22Rv1 (cell line): ENCODE measurements at regions not wholly inside any gene's neighbourhood (a gene's known extent, or its start where the extent isn't known, plus 50 kb on each side); places are given as distances from the start of the nearest gene placed in this dataset.
"Not testable (repeated sequence)": the region's sequence is repeated elsewhere in the genome, so short reads cannot be mapped to it uniquely, and the experiment has no call there.

Experiments used
- ZFX ChIP-seq: fragments of 450-650 bp; IDR thresholded peaks from 2 replicates; pipeline ENCODE4 v1.6.1; 2017; ENCODE audit warnings: antibody characterized with exemption, borderline replicate concordance
- TF ChIP-seq, protein P1 (sequence below): fragments of 450-650 bp; IDR thresholded peaks from 2 replicates; pipeline ENCODE4 v1.5.1; 2017; ENCODE audit warnings: mild to moderate bottlenecking

DNA sequence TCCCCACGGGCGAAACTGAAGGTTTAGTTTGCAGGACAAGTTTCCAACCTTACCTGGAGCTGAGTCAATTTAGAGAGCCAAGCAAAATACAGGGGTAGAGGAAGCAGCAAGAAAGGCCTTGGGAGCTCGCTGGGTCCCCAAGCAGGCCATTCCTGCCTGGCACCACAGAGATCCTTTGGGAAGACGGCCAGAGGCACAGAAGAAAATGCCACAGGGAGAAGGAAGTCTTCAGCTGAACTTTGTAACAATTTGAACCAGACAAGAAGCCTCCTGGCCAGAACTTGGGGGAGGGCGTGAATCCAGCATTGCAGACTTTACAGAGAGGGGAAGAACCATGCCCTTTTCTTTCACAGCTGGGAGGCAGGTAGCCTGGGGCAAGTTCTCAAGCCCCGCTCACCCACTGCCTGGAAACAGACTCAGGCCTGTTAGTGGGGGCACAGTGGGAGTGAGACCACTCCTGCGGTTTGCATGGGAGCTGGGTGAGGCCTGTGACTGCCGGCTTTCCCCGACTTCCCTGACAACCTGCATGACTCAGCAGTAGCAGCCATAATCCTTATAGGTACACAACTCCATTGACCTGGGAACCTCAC lies 259.4 kb downstream of the SETD4 start:
- TF ChIP-seq, protein P1, sequence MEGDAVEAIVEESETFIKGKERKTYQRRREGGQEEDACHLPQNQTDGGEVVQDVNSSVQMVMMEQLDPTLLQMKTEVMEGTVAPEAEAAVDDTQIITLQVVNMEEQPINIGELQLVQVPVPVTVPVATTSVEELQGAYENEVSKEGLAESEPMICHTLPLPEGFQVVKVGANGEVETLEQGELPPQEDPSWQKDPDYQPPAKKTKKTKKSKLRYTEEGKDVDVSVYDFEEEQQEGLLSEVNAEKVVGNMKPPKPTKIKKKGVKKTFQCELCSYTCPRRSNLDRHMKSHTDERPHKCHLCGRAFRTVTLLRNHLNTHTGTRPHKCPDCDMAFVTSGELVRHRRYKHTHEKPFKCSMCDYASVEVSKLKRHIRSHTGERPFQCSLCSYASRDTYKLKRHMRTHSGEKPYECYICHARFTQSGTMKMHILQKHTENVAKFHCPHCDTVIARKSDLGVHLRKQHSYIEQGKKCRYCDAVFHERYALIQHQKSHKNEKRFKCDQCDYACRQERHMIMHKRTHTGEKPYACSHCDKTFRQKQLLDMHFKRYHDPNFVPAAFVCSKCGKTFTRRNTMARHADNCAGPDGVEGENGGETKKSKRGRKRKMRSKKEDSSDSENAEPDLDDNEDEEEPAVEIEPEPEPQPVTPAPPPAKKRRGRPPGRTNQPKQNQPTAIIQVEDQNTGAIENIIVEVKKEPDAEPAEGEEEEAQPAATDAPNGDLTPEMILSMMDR: not testable (repeated sequence)
- TF ChIP-seq ZFX: not testable (repeated sequence)
